ENCODE measurements at regions not wholly inside any gene's neighbourhood (a gene's known extent, or its start where the extent isn't known, plus 50 kb on each side); places are given as distances from the start of the nearest gene placed in this dataset.

DNA sequence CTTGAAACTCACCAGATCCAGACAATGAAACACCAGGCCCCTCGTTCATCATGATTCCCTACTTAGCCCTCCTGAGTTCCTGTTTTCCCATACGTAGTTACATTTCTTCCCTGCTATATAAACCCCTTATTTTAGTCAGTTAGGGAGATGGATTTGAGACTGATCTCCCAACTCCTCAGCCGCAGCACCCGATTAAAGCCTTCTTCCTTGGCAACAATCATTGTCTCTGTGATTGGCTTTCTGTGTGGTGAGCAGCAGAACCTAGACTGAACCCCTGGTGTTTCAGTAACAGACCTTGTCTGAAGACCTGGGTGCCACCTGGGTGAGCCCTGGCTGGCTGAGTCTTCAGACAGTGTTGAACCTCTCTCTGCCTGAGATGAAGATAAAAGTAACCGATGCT is 118.0 kb downstream of the OAT start:
- no peak for DNase-seq

DNA sequence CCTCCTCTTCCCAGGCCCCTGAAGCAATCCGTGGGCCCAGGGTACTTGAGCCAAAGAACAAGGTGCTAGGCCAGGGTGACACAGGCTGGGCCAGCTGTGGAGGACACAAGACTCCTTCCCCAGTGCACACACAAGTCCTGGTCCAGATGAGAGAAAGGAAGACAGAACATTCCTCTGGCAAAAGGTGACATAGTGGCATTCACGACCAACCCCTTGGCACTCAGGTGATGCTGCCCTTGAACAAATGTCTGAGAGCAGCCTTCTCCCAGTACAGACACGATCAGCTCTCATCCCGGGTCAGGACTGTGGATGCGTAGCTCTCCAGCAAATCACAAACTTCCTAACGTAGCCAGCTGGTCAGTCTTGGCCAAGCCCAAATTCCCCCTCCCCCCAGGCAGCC is 118.5 kb downstream of the OAT start:
- no peak for DNase-seq

DNA sequence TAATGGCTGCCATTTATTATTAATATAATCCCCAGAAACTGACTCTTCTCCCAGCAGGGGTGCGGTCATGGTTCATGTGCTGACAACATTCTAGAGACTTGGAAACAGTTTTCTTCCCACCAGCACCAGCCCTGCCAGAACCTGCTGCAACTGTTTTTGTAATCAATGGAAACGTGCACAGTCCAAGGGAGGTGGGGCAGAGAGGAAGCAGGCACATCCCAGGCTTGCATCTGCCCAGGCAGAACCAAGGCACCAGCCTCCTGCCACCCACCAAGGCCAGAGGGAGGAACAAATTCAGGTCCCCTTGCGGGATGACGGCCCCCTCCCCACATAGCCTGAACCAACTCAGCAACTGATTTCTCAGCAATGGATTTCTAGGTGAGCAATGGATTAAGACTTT is 119.0 kb downstream of the OAT start:
- no peak for DNase-seq

DNA sequence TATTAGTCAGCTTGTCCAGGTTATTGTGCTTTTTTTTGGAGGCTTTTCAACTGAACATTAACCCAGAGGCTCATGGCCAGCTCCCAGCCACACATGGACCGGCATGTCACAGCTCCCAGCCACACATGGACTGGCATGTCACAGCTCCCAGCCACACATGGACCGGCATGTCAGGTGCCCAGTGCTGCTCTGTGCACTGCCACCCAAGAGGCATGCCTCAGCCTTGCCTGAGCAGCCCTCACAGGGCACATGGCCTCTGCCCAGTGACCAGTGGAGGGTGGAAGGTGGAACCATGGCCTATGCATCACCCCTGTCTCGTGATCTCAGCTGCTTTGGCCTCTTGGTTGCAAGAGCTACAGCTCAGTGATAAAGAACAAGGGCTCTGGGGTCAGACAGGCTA is 119.8 kb downstream of the OAT start:
- no peak for DNase-seq

DNA sequence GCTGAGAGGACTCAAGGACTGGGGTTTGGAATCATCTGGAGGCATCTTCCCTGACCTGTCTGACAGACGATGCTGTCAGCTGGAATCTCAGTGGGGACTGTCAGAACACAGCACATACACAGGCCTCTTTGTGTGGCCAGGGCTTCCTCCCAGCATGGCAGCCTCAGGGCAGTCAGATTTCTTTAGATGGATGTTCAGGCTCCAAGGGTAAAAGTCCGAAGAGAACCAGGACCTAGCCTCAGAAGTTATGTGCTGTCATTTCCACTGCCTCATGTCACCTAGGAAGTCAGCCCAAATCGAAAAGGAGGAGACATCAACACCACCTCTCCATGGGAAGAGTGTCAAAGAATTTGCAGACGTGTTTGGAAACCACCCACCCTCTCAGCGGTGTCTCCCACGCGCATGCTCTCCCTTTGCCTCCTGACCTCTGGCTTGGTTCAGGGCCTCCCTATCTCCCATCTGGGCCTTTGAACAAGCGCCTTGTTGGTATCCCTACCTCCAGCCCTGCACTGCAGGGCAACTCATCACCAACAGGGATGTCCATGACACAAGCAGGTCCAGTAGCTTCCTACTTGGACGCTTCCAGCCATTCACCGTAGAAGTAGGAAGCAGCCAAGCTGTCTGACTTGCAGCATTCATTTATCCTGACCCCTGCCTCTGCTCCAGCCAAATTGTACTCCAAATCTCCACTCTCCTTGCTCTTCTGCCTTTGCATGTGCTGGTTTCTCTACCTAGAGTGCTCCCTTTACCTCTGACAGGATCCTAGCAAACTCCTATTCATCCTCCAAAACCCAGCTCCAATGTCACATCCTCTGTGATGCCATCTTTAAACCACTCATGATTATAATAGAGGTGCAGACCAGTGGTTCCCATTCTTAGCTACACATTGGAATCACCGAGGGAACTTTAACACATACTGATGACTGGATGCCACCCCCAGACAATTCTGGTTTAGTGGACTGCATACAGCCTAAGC is 121.6 kb downstream of the OAT start:
- DNase-seq, result no peak

DNA sequence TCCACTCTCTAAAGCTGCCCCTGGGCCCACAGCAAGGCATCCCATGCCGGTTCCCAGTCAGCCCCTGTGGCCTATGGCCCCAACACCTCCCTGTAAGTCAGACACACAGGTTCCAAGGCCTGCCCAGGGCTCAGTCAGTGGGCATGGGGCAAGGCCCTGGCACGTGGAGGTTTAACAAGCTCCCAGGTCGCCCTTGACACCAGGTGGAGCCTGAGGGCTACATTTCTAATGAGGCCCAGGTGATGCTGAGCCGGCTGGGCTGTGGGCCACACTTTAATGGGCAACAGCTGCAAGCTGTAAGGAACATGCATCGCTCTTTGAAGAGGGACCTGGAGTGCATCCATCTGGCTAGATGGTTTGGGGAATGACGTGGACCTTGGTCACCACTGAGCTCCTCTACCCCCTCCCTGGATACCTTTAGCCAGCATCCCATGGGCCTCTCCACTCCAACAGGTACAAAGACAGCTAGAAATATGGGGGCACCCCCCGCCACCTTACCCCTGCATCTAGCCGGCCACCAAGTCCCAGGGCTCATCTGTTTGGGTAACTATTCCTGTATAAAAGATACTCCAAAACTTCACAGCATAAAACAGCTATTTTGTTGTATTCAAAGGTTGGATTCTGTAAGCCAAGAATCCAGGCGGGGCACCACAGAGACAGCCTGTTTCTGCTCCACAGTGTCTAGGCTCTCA is 122.5 kb downstream of the OAT start:
- DNase-seq, result no peak

DNA sequence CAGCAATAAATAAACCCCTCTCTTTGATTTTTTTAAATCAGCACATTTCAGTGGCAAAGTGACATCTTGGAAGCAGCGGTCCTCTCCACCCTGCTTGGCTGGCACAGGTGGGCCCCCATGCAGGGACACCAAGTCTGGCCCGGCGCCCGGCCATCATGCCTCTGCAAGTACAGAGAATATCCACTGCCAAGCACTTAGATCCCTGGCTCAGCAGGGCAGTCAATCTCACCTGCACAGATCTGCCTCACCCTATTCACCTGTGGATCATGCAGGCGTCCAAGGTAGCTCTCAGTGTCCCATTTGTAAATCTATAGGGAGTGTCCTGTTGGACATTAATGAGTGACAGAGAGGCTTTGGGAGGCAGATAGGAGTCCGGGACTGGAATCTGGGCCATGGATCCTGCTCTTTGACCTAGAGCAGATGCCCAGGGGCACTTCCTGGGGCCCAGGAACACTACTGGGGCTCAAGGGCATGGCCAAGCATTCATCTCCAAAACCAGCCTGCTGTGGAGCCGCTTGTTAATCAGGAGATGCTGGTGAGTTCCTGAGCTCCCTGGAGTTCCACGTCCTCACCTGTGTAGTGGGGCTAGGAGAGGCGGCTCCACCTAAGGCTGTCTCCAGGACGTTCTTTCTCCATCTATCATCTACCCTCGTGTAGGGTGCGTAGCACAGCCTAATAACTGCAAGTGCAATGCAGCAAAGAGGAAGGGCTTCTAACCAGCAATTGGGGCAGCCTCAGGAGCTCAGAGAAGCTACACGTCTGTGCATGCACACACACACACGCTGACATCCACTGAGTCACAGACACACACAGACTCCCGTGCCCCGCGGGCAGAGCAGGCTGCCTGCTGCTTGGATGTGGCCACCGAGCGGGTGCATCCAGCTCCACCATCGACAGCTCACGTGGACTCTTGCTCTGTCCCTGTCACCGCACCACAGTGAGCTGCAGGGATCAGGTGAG is 123.6 kb downstream of the OAT start:
- DNase-seq, result no peak

DNA sequence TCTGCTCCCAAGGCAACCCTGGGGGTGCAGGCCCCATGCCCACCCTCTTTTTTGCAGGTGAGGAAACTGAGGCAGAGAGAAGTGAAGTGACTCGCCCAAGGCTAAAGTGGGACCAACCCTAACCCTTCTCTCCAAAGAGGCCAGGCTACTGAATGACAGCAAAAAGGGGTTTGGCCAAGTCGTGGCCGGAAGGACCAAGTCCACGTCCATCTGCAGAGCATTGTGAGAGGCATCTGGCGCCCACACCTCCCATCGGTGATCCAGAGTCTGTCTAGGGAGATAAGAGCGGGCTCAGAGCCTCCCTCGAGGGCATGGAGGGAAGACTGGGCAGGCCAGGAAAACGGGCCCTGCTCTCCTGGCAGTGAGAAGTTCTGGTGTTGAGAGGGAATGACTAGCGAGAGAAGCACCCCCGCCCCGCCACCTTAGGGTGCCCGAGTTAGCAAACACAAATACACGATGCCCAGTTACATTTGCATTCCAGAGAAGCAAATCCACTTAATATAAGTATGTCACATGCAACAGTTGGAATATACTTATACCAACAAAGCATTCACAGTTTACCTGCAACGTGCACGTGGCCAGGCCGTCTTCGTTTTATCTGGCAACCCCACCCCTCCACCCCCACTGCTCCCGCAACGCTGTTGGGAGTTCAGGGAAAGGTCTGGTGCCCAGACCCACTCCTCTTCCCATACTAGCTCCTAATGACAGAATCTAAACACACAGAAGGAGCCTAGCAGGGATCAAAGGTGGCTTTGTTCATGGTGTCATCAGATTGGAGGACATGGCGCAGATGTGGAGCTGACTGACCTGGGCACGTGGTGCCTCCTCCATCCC is 124.9 kb downstream of the OAT start:
- DNase-seq, result no peak

DNA sequence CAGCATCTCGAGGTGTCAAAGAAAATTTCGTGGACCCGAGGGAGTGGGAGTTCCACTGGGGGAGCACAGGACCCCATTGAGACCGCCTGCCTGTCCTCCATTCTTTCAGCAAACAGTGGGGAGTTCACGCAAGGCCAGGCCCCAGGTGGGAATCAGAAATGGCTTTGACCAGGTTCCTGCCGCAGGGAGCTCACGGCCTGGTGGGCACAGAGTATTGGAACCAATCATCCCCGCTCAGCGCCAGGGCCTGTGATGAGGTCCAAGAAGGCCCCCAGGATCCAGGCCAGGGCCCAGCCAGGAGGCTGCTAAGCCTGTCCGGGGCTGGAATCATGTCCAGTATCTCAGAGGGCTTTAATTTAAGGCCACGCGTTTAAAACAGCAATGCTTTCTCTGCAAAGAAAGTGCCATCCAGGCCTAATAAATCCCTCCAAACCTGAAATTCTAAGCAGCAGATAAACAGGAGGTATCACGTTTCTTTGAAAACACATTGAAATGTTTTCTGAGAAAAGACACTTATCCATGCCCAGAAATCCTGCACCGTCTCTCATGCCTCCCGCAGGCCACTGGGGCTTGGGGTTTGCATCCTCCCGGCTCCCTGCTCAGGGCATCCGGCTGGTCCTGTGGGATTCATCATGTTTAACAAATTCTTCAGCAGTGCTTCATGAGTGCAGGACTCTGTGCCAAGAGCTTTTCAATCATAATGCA is 125.7 kb downstream of the OAT start:
- no peak for DNase-seq

DNA sequence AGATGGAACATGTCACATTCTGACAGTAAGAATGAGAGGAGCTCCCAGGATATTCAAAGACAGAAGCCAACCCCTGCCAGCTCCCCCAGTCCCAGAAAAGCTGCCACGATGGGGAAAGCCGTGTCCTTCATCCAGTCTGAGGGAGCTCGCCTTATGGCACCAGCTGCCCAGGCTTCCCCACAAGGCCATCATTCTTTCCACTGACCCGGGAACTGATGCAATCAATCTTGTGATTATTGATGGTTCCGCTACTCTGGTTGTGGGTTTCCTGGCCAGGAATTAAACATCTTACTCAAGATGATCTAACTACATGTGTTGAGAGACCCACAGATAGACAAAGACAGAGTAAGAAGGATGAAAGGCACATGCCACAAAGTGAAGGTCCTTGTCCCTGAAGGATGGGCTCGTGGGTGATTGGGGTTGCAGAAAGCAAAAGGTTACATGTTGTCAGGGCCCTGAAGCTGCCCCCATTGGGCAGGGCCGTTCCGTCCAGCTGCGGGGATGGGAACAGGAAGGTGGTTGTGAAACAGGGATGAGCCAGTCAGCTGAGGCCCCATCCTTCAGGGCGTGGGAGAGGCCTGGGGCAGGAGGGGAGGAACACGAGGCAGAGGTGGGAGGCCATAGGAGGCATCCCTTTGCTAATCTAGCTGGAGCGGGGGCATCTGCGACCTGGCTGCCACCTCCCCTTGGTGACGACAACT is 127.6 kb downstream of the OAT start:
- no peak for DNase-seq

DNA sequence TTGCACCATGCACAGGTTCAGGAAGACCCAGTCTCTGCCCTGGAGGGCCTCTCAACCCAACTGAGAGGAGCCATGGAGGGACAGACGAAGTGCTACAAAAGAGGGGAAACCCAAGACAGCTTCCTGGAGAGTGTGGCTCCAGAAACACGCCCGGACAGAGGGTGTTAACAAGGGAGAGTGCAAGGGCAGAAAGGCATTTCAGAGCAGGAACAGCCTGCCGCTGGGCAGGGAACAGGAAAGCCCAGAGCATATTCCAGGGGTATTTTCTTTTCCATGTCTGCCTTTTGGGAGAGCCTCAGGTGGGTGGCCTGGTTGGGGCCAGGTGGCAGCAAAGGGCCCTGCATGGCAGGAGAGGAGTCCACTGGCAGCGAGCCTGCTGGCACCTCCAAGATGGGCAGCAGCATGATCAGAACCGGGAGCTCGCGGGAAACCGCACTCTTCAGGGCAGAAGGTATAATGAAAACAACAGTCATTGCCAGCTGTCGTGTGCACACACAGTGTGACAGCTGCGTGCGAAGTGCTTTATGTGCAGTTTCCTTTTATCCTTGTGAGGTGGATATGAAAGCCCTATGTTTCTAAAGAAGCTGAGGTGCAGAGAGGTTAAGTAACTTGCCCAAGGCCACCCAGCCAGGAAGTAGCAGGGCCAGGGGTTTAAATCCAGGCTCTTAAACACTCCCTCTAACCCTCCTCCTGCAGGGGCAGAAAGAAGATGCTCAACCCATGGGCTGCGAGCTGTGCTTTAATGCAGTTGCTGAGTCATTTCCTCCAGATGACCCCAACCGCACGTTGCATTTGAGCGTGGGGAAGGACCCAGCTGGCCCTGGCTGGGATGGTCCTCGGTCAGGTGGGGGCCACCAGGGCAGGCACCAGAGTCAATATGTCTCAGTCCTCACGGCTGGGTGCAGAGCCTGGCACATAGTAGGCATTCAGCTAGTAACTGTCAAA is 128.6 kb downstream of the OAT start:
- no peak for DNase-seq

DNA sequence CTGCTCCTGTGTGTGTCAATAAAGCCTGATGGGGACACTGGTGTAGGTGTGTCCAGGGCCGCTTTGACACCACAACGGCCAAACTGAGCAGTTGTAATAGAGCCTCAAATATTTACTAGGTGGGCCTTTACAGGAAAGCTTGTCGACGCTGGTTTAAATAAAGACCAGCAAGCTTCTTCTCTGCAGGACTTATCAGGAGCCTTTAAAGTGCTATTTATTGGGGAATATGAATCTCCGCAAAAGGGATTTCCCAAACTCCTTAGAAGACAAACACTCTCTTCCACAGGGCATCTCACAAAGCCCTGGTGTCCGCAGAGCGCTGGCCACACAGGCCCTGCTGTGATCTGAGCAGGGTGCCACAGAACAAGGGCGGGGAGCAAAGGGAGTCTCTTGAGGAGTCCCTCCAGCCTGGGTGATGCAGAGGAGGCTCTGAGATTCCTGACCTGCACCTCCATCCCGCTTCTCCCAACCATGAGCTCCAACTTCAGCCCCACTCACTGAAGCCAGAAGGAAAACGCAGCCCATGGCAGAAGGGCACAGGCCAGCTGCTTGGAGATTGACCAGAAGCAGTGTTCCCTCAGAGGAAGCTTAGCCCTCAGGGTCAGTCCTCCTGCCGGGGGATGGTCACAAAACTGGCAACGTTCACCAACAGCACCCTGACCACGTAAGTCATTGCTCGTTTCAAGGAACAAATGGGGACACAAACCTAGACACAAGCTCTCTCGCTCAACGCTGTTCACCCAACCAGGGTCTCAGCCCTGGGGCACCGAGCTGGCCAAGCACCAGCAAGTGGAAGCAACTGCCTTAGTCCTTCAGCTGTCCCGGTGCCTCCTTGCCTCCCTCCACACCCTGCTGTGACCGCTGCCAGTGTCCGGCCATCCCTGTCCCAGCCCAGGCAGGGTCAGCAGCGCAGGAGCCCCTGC is 129.5 kb downstream of the OAT start:
- no peak for DNase-seq

DNA sequence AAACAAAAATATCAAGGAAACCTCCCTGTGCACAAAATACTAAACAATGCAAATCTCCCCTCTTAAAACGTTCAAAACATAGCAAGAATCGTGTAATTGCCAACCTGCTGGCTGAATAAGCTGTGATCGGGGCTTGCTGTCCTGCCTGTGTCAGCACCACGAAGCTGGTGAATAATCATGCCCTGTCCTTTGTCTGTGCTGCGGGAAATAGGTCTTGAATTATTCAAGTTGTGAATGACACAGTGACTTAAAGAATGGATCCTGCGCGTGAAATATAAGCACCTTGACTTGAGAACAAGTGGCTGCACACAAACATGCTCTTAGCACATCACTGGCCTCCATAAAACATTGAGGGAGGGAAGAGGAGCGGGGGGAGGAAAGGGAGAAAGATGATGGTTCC is 130.2 kb downstream of the OAT start:
- no peak for DNase-seq

DNA sequence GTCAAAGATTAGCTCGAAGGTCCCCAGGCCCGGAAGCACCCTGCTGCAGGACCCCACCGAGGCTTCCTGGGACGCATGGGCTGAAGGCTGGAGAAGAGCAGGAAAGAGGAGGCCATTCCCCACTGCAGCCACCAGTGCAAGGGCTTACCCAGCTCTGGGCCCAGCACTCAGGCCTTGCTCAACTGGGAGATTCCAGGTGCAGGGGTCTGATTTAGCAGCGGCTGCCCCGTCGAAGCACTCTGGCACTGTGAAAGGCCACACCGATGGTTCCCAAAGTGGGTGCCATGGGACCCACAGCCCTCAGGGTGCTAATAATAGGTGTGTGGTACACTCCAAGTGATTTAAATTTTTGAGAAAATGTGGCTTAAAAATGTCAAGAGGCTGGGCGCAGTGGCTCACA is 130.9 kb downstream of the OAT start:
- DNase-seq, result no peak

DNA sequence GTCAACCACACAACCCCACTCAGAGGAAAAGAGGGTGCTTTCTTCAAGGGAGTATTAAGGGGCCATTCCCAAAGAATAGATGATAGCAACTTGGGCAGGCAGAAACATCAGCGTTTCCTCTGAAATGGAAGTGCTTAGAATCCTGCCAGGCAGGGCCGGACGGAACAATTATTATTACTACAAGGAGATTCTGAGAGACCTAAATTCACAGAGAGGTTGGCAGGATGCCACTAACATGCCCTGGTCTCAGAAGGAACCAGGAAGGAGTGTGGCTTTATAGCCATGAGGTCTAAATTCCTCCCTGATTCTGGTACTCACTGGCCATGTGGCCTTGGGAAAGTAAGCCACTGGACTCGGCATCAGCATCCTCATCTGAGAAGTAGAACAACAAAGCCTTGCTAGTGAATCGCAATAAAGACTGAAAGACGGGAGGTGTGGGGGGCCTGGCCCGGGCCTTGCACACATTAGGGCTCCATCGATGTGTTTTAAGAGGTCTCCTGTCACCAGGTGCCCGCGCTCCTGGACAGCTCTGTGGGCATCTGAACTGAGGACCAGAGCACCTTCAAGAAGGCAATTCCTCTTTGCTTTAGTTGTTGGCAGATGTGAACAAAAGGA is 131.5 kb downstream of the OAT start:
- no peak for DNase-seq

DNA sequence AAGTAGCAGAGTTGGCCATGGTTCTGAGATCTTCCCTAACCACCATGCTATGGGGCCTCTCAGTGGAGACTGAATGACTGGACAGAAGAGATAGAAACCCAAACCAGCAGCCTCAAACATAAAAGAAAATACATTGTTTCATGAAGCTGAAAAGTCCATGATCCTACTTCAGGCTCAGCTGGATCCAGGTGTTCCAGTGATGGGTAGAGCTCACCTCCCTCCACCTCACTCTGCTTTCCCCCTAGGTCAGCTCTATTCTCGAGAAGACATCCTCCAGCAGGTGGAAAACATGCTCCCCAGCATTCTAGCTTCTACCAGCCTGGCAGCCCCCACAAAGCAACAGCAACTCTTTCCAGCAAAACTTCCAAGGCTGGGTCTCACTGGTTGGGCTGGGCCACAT is 132.1 kb downstream of the OAT start:
- no peak for DNase-seq

DNA sequence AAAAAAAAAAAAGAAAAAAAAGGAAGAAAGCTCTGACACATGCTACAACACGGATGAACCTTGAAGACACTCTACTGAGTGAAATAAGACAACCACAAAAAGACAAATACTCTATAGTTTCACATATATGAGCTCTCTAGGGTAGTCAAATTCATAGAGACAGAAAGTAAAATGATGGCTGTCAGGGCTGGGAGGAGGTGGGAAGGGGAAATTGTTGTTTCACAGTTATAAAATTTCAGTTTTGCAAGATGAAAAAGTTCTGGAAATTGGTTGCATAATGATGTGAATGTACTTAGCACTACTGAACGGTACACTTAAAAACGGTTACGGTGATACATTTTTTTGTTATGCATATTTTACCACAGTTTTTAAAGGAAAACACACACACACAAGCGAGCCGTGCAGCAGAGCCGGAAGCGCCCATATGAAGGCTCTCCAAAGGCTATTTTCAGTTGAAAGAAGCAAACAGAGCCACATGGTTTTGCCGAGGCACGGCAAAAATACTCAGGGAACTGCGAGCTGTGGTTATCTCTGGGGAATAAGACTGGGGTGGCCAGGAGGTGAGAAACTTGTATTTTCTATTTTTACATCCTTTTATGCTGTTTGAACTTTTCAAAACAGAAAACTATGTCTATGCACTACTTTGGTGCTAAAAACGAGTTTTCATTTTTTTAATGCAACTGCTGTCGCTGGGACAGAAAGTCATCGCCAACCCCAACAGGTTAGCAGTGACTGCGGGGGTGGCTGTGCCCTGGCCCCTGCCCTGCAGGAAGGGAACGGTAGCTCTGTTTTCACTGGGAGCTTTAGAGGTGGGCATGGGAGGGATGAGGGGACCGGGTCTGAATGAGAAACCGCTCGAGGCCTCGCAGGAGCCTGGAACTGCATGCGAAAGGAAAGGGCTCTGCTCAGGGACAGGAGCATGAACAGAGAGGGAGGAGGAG is 132.9 kb downstream of the OAT start:
- DNase-seq, result no peak
